GM19455 (cell line): ENCODE measurements at regions not wholly inside any gene's neighbourhood (a gene's known extent, or its start where the extent isn't known, plus 50 kb on each side); places are given as distances from the start of the nearest gene placed in this dataset.
"Not testable (repeated sequence)": the region's sequence is repeated elsewhere in the genome, so short reads cannot be mapped to it uniquely, and the experiment has no call there.

Experiments used
- ATAC-seq: cut with Tn5 transposase; IDR thresholded peaks from one replicate; pipeline ENCODE4 v1.9.1; 2021; ENCODE audit not compliant: unreplicated experiment

DNA sequence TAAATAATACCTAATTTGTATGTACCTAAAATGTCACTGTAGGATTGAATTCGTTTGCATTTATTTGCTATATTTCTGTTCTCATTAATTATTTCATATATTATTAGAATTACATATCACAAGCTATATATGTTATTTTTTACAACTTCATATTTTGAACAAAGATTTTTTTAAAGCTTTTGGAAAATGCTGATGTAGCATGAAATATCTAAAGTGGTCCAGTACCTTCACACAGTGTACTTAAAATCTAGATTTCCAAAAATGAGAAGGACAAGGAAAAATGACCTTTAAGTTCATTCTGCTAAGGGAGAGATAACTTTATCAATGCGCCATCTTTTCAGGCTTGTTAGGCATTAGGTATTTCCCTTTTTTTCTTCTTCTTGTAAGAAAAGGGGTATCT, 71.8 kb downstream of the LARP7 start:
- ATAC-seq = no peak

- no peak for ATAC-seq
Measured at GRCh38 chr4:112714922-112715901, 78.3 kb downstream of the LARP7 start.

- no peak for ATAC-seq
Measured at GRCh38 chr4:112717856-112718255, 80.9 kb downstream of the LARP7 start.

DNA sequence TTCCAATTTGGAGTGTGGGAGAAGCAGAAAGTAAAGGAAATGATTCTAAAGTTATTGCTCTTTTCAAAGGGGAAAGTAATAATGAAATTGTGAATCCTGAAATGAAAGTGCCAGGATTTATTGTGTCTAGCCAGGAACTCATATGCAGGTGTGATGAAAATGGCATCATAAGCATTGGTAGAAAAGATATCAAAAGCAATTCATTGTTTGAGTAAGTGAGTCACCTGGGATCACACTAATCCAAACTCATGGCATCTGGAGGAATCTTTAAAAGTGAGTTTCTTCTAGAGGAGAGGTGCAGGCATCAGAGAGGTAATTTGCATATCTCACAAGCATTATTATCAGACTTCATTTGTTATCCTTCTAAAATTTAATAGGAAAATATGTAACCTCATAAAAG, 84.7 kb downstream of the LARP7 start:
- ATAC-seq = no peak

GRCh38 chr4:112726041-112726440, 89.1 kb downstream of the LARP7 start:
- no peak for ATAC-seq

DNA sequence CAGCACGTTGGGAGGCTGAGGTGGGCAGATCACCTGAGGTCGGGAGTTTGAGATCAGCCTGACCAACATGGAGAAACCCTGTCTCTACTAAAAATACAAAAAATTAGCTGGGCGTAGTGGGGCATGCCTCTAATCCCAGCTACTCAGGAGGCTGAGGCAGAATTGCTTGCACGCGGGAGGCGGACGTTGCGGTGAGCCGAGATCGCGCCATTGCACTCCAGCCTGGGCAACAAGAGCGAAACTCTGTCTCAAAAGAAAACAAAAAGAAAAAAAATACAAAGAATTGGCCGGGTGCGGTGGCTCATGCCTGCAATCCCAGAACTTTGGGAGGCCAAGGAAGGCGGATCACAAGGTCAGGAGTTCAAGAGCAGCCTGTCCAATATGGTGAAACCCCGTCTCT, 90.8 kb downstream of the LARP7 start:
- not testable (repeated sequence) for ATAC-seq

GRCh38 chr4:112731715-112732114, 94.8 kb downstream of the LARP7 start:
- no peak for ATAC-seq

DNA sequence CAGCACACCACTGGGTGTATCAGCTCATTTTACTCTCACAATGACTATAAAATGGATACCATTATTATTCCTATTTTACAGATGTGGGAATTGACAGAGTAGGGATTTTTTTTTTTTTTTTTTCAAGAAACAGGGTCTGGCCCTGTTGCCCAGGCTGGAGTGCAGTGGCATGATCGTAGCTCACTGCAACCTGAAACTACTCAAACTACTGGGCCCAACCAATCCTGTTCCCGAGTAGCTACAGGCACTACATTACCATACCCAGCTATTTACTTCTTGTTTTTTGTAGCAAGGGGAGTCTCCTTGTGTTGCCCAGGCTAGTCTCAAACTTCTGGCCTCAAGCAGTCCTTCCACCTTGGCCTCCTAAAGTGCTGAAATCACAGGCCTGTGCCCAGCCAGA, 95.2 kb downstream of the LARP7 start:
- no peak for ATAC-seq

GRCh38 chr4:112735474-112735951, 98.6 kb downstream of the LARP7 start:
- peak; percentile 77 for ATAC-seq

DNA sequence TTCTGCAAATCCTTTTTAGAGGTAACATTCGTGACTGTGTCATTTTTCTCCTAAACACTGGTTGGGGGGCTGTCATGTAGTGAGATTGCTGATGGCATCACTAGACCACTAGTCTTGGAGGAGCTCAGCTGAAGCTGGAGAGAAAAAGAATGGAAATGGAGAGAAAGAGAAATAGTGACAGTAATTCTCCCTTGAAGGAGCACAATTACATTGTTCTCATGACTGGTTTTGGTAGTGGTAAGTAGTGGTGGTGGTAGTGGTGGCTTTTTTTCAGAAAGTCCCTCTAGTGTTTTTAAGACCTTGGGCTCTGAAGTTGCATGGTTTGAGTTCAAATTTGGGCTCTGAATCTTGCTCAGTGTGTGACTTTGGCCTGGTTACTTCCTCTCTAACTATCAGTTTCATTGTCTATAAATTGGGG, 99.8 kb downstream of the LARP7 start:
- ATAC-seq = no peak

GRCh38 chr4:112739442-112739841, 102.5 kb downstream of the LARP7 start:
- ATAC-seq = no peak

DNA sequence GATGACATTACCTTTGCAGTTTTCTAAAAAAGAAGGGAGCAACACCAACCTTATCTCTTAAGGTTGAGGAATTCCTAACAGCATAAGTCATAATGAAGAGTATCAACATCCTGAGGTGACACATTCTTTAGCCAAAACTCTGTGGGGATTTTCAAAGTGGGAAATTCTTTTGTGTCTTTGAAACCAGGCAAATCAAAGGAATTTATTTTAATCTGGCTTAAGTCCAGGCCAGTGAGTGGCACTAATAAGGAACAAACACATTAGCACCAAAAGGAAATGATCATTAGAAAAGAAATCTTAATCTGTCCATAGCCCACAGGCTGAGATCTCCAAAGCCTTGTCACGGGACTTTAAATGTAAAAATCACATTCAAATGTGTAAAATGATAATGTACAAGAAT, 110.1 kb downstream of the LARP7 start:
- ATAC-seq = no peak

DNA sequence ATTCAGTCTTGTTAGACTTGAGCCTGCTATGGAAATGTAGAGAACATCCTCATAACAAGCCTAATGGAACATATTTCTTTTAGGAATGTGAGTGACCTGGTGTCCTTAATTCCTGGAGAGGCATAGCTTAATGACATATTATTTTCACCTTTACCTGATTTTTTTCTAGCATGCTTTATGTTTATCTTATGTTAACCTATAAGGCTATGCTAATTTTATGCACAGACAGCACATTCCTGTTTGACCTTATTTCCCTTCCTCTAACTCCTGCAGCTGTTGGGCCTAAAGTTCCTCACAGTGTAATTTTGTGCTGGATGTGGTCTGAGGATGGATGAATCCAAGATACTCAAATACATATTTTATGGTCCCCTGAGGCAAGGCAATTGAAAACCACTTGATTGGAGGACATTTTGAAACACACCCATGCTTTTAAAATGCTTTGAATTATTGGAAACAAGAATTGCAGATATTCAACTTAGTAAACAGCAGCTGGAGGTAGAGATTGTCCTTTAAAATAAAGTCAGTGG, 111.5 kb downstream of the LARP7 start:
- ATAC-seq = no peak

DNA sequence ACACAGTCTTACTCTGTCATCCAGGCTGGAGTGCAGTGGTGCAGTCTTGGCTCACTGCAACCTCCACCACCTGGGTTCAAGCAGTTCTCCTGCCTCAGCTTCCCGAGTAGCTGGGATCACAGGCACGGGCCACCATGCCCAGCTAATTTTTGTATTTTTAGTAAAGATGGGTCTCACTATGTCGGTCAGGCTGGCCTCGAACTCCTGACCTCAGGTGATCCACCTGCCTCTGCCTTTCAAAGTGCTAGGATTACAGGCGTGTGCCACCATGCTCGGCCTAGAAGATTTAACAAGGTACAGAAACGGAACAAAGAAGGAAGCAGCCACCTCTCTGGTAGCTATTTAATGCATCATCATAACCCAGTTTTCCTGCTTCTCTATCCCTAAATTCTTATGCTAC, 113.8 kb downstream of the LARP7 start:
- not testable (repeated sequence) for ATAC-seq

DNA sequence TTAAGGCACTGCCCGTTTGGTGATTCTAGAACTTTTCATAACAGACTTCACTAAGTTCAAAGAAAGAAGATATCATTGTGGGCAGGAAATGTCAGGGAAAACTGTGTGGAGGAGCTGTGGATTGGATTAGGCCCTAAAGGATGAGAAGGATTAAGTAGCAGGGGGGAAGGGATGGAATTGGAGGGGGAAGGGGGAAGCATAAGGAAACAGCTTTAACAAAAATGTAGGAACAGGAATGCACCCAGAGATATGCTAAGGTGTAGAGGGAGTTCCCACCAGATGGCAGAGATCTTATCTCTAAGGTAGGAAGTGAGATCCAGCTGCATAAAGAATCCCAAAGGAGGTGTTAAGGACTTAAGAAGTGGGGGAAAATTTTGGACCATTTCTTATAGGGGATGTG, 114.5 kb downstream of the LARP7 start:
- no peak for ATAC-seq

GRCh38 chr4:112752061-112752460, 115.1 kb downstream of the LARP7 start:
- ATAC-seq = no peak

- no peak for ATAC-seq
Measured at GRCh38 chr4:112752510-112752909, 115.6 kb downstream of the LARP7 start.

DNA sequence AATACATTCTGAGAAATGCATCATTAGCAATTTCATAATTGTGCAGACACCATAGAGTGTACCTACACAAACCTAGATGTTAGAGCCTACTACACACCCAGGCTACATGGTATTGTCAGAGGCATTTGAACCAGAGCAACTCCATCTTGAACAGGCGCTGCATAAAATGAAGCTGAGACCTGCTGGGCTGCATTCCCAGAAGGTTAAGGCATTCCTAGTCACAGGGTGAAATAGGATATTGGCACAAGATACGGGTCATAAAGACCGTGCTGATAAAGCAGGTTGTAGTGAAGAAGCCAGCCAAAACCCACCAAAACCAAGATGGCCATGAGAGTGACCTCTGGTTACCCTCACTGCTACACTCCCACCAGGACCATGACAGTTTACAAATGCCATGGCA, 116.4 kb downstream of the LARP7 start:
- ATAC-seq = no peak

GRCh38 chr4:112759313-112759712, 122.4 kb downstream of the LARP7 start:
- ATAC-seq = no peak

DNA sequence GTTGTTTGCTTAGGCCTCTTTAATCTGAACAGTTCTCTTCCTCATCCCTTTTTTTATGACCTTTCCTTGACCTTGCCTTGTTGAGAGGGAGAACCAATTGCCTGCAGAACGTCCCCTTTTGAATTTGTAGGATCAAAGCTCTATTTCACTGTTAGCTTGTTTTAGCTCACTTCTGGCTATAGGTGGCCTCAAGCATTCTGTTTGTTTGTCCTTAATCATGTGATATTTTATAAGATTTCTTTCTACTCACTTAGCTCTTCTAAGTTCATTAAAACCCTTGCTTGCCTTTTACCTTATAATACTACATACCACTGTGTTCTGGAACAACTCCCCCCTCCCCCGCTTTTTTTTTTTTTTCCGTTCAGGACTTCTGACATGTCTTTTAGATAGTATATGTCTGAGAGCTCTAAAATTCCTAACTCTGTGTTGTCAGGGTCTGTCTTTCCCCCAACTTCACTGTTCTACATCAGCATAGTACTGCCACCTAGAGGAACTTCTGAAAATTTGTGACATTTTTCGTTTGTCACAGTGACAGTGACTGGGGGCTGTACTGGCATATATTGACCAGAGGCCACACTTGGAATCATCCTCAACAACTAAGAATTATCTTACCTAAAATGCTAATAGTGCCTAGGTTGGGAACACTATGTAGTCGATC, 128.5 kb downstream of the LARP7 start:
- ATAC-seq = peak; percentile 79

DNA sequence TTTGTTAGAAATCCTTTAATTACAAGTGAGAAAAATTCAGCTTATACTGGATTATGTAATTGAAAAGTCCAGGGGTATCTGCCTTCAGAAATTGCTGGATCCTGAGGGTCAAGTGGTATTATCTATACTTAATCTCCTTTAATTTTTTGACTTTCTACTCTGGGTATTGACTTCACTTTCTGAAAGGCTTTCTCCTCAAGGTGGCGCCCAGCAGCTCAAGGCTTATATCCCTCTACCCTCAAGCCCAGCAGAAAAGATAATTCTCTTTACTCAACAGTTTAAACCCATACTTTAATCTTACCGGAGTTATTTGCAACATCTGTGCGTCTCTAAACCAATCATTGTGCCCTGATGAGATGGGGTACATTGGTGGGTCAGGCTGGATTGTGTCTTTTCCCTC, 129.5 kb downstream of the LARP7 start:
- ATAC-seq = no peak

DNA sequence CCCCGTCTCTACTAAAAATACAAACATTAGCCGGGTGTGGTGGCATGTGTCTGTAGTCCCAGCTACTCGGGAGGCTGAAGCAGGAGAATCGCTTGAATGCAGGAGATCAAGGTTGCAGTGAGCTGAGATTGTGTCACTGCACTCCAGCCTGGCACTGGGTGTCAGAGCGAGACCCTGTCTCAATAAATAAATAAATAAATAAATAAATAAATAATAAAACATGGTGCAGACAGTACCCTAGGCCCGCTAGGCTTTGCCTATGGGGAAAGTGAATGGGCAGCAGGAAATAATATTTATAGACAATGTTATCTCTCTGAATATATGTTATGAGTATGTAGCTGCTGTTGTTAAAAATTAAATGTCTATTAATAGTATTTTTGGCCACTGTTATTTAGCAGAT, 130.4 kb downstream of the LARP7 start:
- ATAC-seq = no peak
